GM21786 (cell line): ENCODE measurements at regions not wholly inside any gene's neighbourhood (a gene's known extent, or its start where the extent isn't known, plus 50 kb on each side); places are given as distances from the start of the nearest gene placed in this dataset.
A peak's percentile ranks its signal among the peaks of the same experiment; 100 is the strongest.

Source experiments
- ATAC-seq: cut with Tn5 transposase; IDR thresholded peaks from one replicate; pipeline ENCODE4 v1.9.1; 2021; ENCODE audit not compliant: unreplicated experiment

DNA sequence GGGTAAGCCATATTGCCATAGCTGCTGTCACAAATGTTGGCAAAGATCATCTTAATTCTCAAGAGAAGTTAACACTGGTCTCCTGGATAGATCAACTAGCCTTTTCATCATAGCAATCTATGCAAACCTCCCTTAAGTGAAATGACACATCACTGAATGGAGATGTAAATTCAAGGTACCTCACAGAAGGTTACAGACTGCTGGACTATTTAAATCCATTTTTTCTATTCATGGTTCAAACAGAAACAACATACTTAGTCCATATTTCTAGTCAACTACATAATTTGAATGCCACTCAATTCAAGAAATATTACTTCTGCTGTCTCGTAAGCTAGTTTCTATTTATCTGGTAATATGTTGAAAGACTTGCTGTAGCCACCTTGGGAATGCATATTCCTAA is 748.3 kb downstream of the C12orf50 start:
- peak; percentile 49 for ATAC-seq

DNA sequence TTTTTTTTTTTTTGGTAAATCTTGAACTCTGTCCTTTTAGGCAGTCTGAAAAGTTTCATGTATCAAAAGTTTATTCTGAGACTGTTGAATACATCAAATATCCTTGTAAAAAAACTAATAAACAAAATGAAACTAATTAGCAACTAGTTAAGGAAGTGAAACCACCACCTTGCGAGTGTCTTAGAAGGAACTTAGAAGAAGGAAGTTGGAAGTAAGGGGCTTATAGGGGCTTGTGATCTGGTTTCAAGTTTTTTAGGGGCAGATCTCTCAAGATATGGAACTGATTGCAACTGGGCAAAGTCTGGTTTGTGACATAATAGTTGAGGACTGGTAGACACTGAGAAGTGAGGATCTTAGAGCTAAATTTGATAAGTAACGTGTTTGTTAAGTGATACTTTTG is 748.8 kb downstream of the C12orf50 start:
- peak; percentile 85 for ATAC-seq

DNA sequence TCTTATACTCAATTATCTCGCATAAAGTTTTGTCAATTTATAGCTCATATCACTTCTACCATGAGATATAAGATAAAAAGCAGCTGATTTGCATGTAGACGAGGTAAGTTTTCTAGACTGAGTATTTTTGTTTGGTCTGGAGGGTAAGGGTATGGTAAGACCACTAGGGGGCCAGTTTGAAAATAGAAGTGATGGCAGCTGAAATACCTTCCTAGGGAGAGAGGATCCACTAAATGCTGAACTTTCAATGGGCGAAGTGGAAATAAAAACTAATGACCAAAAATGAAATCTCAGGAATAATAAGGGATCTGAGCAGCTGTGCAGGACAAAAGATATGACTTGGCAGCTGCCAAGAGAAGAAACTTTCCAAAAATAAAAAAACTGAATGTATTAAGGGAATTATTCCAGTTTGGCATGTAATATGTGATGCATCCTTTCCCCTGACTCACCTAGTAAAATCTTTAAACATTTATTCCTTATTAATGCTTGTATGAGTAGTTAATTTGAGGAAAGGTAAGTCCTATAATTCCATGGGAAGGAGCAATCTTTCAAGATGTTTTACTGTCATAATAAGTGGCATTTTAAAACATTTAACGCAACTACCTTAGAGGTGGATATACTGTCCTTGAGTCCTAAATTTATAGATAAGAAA is 754.5 kb downstream of the C12orf50 start:
- ATAC-seq = peak; percentile 71

DNA sequence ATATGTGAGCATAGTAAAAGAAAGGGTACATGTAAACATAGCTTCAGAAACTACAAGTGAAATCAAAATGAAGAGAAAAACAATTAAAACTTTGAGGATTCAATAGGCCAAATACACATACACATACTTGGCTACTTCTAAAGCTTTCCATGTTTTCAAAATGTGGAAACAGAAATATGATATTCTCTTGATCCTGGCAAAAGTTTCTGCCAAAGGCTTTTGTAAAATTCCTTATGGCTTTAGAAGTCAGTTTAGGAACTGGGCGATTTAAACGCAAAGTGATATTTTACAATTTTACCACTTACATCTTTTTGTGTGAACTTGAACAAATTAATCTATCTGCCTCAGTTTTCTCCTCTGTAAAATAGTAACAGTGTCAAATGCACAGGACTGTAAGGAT is 756.4 kb downstream of the C12orf50 start:
- ATAC-seq = no peak

DNA sequence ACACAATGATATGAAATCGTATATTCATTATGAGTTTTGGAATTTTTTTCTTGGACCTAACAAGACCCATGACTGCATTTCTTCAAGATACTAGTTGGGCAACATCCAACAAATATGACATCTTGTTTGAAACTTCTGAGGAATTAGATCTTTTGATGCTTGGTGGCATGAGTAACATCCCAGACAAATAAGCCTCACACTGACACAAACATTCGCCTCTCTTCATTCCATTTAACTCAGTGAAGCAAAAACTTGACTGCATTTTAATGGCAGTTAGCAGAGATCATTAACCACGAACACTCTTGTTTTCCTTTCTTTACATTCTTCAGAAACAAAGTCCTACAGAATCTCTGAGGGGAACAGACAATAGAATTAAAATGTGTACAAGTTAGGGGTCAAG is 758.3 kb downstream of the C12orf50 start:
- no peak for ATAC-seq

DNA sequence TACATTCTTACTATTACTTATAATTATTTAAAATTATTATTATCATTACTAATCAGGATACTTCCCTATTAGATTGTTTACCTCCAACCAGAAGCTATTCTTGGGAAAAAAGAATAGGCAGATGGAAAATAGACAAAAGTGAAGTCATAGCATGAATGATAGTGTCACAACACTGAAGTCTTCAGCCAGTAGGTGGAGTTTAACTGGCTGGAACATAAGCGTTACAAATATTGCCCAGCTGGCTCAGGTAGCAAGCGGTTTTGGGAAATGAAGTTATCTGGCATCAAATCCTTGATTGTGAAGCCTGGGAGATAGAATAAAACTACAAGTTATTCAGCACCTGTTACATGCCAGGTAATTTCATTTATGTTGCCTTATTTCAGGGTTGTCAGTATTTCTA is 762.9 kb downstream of the C12orf50 start:
- no peak for ATAC-seq

DNA sequence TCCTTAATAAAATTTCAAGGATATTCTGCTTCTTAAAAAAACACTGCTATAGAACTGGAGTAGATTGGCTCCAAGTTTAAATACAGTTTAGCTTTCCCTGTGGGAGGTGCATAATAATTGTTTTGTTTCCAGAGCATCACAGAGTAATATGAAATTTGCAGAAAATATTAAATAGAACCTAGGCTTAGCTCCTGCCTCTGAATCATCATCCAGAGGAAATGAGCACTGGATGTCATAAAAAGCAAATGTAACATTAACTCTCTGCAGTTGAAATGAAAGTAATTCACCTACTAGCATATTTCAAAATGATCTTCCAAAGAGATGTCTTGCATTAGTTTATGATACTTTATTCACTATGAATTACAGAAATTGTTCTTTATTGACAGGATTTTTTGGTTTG is 769.8 kb downstream of the C12orf50 start:
- no peak for ATAC-seq

DNA sequence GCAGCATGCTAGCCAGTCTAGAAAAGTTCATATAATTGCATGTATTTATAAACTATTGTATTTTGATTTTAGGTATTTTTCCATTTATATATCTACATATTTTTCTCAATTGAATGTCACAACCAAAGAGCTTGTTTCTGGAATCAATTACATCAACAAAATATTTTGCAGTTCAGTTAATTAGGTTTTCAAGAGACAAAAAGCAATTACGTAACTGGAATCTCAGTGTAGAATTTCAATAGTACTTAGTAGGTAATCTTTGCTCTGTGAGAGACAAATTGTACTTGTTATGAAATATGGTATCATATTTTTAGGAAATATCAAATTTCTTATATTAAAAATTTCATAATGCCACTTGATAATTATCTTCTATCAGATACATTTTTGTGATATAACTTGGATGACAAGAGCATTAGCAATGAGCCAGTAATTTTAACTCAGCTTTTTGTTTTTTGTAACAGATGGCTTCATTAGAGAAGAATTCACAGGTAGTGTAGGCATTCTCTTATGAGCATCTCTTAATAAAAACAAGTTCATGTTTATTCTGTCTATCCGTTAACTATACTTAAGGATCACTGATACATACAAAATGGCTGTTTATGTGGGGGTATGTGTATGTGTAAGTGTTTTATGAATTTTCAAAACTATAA is 774.7 kb downstream of the C12orf50 start:
- no peak for ATAC-seq

DNA sequence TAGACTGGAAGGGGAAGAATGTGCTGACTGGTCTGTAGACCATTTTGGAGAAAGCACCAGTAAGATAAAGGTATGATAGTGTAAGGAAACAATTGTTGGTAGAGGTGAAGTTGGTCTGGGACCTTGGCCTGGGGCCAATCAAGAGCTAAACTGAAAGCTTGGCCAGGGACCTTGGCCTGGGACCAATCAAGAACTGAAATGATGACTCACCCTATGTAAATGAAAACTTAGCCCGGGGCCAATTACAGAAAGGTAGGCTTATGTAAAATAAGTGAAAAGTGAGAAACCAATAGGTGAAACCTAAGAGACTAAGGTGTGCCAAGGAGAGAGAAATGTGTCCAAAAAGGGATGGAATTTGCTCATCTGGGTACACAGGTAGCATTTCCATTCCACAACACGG is 776.0 kb downstream of the C12orf50 start:
- ATAC-seq = no peak

DNA sequence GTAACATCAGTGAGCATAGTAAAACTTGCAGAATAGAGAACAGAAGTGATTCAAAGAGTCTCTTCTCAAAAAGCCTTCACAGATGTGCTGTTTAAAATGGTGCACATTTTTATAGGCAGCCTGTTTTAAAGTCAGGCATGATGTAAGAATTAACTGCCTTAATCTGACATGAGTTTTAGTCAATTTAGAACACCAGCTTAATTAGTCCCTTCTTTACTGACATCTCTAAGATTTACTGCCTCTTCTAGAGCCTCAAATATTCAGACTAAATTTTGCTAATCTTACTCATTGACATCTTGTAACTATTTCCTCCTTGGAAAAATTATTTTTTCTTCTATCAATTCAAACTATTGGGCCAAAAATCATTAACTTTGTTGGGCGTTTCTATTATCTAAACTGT is 782.5 kb downstream of the C12orf50 start:
- no peak for ATAC-seq

DNA sequence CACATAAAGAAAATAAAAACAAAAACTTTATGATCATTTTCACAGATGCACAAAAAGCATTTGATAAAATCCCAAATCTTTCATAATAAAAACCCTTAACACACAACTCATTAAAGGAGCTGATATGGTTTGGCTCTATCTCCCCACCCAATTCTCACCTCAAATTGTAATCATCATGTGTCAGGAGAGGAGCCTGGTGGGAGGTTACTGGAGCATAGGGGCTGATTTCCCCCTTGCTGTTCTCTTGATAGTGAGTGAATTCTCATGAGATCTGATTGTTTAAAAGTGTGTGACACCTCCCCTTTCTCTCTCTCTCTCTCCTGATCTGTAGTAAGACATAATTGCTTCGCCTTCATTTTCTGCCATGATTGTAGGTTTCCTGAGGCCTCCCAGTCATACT is 790.7 kb downstream of the C12orf50 start:
- no peak for ATAC-seq

DNA sequence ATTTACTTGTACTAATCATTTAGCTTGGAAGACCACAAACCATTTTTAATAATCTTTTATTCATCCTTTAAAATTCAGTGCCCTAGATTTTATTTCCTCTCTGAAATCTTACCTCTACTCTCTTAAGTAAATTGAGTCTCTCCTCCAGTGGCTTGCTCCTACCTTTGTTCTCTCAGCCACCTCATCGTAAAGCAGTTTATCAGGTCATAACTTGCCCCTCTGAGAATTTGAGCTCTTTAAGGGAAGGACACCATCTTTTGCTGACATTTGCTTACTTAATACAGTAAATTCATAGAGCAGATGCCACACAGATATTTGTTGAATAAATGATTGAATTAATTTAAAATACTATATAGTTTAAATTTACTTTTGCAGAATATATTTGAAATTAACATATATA is 794.3 kb downstream of the C12orf50 start:
- ATAC-seq = no peak

DNA sequence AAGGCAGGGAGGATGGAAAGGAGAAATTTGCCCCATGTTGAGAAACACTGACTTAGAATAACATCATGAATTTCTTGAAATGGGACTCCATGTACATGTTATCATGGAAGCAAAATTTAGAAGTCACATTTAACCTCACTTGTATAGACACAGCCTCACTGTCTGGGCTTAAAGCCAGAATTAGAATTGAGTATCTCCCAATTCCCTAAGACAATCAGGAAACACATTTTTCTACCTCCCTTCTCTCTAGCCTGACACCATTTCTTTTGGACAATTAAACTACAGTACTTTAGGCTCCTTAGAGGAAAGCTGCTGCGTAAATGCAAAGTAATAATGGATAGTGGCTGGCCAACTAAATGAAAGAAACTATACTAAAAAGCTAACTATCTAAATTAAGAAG is 795.5 kb downstream of the C12orf50 start:
- ATAC-seq = no peak

DNA sequence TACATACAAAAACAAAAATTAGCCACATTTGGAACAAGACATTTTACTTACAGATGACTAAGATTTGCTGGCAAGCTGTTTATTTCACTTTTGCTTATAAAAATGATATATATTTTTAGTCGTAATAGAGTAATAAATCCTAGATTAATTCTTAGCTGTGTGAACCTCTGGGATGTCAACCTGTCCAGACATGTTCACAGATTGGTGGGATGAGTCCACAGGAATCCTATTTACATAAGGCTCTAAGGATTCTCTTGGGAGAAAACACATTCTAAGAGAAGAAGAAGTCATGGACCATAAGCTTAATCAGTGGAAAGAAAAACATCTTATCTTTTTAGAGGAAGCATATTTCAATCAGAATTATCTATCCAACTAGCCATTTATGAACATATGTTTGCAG is 797.4 kb downstream of the C12orf50 start:
- no peak for ATAC-seq

DNA sequence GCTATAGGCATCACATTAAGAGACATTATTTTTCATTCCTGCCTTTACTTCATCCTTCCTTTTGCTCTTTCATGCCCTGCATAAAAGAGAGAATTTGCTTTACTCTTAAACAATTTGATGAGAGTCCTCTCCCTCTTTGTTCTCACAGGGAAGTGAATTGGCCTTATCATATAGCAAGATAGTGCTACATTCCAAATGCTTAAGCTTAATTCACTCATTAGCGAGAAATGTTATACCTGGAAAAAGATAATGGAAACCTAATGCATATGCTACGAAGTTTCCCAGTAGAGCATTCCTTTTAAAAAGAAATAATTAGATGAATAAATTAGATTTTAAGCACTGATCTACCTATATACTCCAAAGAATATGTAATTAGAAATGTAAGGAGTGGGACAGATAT is 798.8 kb downstream of the C12orf50 start:
- ATAC-seq = no peak

DNA sequence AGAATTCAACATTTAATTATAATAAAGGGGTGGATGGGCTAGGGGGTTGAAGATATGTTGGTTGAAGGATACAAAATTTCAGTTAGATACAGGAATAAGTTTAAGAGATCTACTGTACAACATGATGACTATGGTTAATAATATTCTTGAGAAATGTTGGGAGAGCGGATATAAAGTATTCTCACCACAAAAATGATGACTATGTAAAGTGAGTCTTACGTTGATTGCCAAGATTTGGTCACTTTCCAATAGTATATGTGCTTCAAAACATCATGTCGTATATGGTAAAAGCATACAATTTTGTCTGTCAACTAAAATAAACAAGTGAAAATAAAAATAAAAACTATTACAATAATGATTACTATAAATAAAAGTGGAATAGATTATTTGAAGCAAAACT is 802.0 kb downstream of the C12orf50 start:
- ATAC-seq = no peak

DNA sequence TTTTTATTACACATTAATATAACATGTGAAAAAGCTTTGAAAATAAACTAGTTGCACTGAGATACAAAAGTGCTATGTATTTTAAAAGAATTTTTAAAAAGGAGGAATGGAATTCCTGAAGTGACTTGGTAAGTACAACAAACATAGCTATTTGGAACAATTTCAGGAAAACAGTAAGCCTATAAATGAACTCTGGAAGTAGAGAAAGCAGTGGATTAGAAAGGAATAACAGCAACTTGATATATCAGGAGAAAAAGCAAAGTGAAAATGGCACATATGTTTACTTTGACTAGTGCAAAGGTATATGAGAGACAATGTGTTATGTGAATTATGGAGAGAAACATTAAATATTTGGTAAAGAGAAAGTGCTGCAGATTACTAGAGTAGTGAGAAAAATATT is 811.7 kb downstream of the C12orf50 start:
- ATAC-seq = no peak

DNA sequence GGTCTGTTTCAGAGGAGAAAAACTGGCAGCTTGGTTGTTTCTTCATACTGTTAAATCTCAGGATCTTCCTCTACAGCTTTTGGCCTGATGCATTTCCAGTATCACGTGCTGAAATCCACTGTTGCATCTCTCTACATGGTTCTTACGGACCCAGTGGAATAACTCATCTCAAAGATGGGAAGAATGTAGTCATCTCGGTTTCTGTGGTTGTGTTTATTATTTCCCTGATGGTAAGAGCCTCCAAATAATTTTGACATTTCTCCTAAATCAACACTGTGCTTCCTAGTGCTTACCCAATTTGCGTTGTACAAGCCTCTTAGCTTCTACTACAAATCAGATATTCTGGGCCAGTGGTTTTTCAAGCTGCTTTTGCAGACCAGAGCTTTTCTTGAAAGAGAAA is 812.8 kb downstream of the C12orf50 start:
- ATAC-seq = no peak

DNA sequence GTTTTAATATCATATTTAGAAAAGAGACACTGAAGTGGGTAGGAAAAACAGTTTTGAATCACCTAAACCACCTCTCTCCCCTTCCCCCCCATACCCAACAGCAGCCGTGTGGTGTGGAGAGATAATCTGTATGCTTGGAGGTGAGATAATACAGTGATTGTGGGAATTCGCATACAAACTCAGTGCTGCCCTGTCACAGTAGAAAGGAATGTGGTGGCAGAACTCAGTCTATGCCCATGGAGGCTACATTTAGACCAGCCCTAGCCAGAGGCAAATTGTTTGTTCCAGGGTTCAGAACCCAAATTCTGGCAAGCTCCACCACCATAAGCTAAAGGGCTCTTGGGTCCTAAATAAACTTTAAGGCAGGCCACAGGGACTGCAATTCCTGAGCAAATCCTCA is 827.0 kb downstream of the C12orf50 start:
- no peak for ATAC-seq

DNA sequence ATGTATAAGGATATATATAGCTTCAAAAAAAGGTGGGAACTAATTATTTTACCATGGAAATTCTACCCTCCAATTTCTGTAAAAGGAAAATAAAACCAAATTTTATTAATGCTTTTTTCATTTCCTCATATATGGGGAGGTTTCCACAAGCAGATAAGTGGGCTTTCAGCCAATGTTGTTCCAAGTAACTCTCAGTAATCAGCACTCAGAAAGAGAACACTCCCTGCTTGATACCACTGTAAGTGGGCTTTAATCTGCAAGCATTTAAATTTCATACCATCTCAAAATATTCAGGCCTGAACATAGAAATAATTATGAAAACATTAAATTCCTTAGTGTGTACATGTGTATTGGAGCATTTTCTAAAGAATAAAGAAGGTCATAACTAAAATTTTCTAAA is 827.6 kb downstream of the C12orf50 start:
- ATAC-seq = no peak

DNA sequence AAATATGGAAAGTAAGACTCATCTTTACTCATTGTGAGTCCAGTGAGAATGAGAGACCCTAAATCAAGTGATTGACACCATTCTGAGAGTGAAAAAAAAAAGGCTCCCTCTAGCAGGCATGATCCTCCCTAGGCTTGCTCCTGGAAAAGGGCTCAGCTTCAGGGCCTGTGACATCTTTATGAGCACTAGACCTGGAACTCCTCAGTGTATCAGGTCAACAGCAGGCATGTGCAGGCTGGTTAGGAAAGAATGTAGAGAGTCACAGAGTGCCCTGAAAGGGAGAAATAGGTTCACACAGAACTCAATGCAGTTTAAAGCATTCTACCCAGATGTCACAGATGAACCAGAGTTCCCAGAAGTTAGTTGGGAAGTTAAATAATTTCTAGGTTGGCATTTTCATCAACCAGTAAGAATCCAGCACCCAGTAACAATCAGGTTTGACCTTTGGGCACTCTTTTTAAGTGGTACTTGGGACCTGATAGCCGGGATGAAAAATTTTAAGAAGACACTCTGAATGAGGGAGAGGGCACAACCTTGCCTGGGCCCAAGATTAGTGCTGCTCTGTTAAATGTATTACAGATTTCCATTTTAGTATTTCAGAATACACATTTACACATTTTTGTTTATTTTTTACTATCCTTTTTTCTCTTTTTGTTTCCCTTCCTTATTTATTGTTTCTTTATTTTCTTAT is 828.8 kb downstream of the C12orf50 start:
- ATAC-seq = no peak

DNA sequence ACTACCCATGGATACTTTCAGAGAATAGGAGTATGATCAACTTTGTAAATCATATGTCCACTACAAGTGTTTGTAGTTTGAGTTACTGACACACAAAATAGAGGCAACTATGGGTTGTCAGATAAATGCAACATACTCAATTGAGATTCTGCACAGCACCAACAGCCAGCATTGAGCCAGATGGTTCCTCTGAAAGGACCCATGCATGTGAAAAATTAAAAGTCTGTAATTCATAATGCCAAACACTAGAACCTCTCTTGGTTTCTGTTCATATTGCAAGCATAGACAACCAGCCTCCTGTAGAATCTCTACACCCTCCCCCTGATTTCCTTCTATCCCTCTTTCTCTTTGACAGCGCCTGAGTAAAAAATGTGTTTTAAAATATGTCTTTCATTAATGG is 831.0 kb downstream of the C12orf50 start:
- ATAC-seq = no peak

DNA sequence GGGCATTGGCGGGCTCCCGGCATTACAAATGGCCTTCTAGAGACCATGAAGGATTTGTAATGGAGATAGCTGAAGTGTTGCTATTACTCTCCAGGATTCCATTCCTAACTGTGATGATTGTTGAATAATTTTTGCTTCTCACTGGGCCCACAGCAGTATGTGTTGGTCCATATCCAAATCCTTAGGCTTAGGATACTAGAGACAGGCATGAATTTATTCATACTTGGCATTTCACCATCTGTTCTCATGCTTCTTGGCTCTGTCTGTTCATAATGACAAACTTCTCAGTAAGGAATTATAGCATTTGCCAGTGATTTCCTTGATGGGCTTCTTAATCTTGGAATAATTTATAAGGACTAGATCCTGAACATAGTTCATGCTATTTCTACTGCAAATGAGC is 832.9 kb downstream of the C12orf50 start:
- ATAC-seq = no peak
